ENCODE measurements at regions not wholly inside any gene's neighbourhood (a gene's known extent, or its start where the extent isn't known, plus 50 kb on each side); places are given as distances from the start of the nearest gene placed in this dataset.
A peak's percentile ranks its signal among the peaks of the same experiment; 100 is the strongest.

GRCh38 chr10:131781076-131781475 is 119.7 kb upstream of the PPP2R2D start:
- no peak for TF ChIP-seq POLR2A (IDR thresholded peaks at IDR 0.05)
- TF ChIP-seq CTCF (IDR thresholded peaks at IDR 0.05) = no peak
- no peak for DNase-seq
- H3K9me3 ChIP-seq = peaks cover 0 to 4% of the 10 kb centered on the region in 2 donors
- H3K4me3 ChIP-seq = no peak overlapping the region
- no peaks in the 10 kb centered on the region for H3K4me1 ChIP-seq
- intact Hi-C loops (cut with DNase I; ENCODE audit: low total_unique reads) = no loop called here
- no peaks in the 10 kb centered on the region for H3K27me3 ChIP-seq
- H3K27ac ChIP-seq = no peak overlapping the region
- no peaks in the 10 kb centered on the region for H3K36me3 ChIP-seq

- Histone ChIP-seq H3K27me3 (no peaks in the 10 kb centered on the region), H3K36me3 (no peaks in the 10 kb centered on the region), H3K4me1 (no peaks in the 10 kb centered on the region), H3K4me3 (no peak overlapping the region), H3K27ac (no peak overlapping the region), H3K9me3 (peaks cover 0 to 4% of the 10 kb centered on the region in 2 donors)
- intact Hi-C loops (cut with DNase I; ENCODE audit: low total_unique reads) = no loop called here
- TF ChIP-seq POLR2A (IDR thresholded peaks at IDR 0.05) = no peak
- TF ChIP-seq CTCF (IDR thresholded peaks at IDR 0.05) = no peak
- no peak for DNase-seq
These were observed 119.0 kb upstream of the PPP2R2D start for GRCh38 chr10:131781791-131782190.

GRCh38 chr10:131784363-131785120 is 116.3 kb upstream of the PPP2R2D start:
- H3K4me1 ChIP-seq = no peaks in the 10 kb centered on the region
- DNase-seq = no peak
- no peaks in the 10 kb centered on the region for H3K9me3 ChIP-seq
- no peak for TF ChIP-seq CTCF (IDR thresholded peaks at IDR 0.05)
- TF ChIP-seq POLR2A (IDR thresholded peaks at IDR 0.05) = no peak
- H3K27me3 ChIP-seq = no peaks in the 10 kb centered on the region
- H3K4me3 ChIP-seq = no peak overlapping the region
- H3K36me3 ChIP-seq = no peaks in the 10 kb centered on the region
- intact Hi-C loops (cut with DNase I; ENCODE audit: low total_unique reads) = no loop called here
- H3K27ac ChIP-seq = no peak overlapping the region

- no peak overlapping the region for H3K27ac ChIP-seq
- no peak for DNase-seq
- H3K36me3 ChIP-seq = no peaks in the 10 kb centered on the region
- no peak overlapping the region for H3K4me3 ChIP-seq
- H3K4me1 ChIP-seq = no peaks in the 10 kb centered on the region
- intact Hi-C loops (cut with DNase I; ENCODE audit: low total_unique reads) = no loop called here
- H3K27me3 ChIP-seq = no peaks in the 10 kb centered on the region
- TF ChIP-seq POLR2A (IDR thresholded peaks at IDR 0.05) = no peak
- TF ChIP-seq CTCF (IDR thresholded peaks at IDR 0.05) = no peak
- H3K9me3 ChIP-seq = no peaks in the 10 kb centered on the region
These were observed 115.7 kb upstream of the PPP2R2D start for GRCh38 chr10:131785121-131785460.

GRCh38 chr10:131786756-131787605 is 113.8 kb upstream of the PPP2R2D start:
- H3K4me3 ChIP-seq = no peak overlapping the region
- H3K27me3 ChIP-seq = no peaks in the 10 kb centered on the region
- no peak for DNase-seq
- no peaks in the 10 kb centered on the region for H3K36me3 ChIP-seq
- TF ChIP-seq CTCF (IDR thresholded peaks at IDR 0.05) (peak in 3 of 4 experiments; percentile 29 to 51 (median 50)), POLR2A (IDR thresholded peaks at IDR 0.05) (no peak)
- intact Hi-C loops (cut with DNase I; ENCODE audit: low total_unique reads) = no loop called here
- no peaks in the 10 kb centered on the region for H3K9me3 ChIP-seq
- H3K4me1 ChIP-seq = no peaks in the 10 kb centered on the region
- no peak overlapping the region for H3K27ac ChIP-seq

Measured in uterus (tissue), 3 donors.